GM11168 (cell line): ENCODE measurements at regions not wholly inside any gene's neighbourhood (a gene's known extent, or its start where the extent isn't known, plus 50 kb on each side); places are given as distances from the start of the nearest gene placed in this dataset.
"Not testable (repeated sequence)": the region's sequence is repeated elsewhere in the genome, so short reads cannot be mapped to it uniquely, and the experiment has no call there.

Experiments
- in situ Hi-C: fragments of 300-500 bp; cut with MboI; formaldehyde crosslinking; loops from one replicate; pipeline ENCODE4 v1.12.0; 2022; ENCODE audit warnings: low sequenced_read_pairs; ENCODE audit not compliant: unreplicated experiment

GRCh38 chr1:223016381-223016780 lies 126.7 kb downstream of the TLR5 start:
- in situ Hi-C loops, result no loop called here

- in situ Hi-C loops, result no loop called here
Observed at GRCh38 chr1:223016890-223017289, 126.2 kb downstream of the TLR5 start.

- in situ Hi-C loops, result no loop called here
Observed at GRCh38 chr1:223017291-223017690, 125.8 kb downstream of the TLR5 start.

- in situ Hi-C loops, result no loop called here
Observed at GRCh38 chr1:223018534-223018933, 124.5 kb downstream of the TLR5 start.

- in situ Hi-C loops, result no loop called here
Observed at GRCh38 chr1:223019256-223019655, 123.8 kb downstream of the TLR5 start.

GRCh38 chr1:223020770-223021169 lies 122.3 kb downstream of the TLR5 start:
- in situ Hi-C loops, result no loop called here

GRCh38 chr1:223022641-223023473 lies 120.2 kb downstream of the TLR5 start:
- in situ Hi-C loops, result no loop called here

- in situ Hi-C loops, result no loop called here
Observed at GRCh38 chr1:223023863-223024262, 119.2 kb downstream of the TLR5 start.

GRCh38 chr1:223024486-223024885 lies 118.6 kb downstream of the TLR5 start:
- in situ Hi-C loops, result not testable (repeated sequence)

- in situ Hi-C loops, result not testable (repeated sequence)
Observed at GRCh38 chr1:223025190-223025734, 117.8 kb downstream of the TLR5 start.

- in situ Hi-C loops, result not testable (repeated sequence)
Observed at GRCh38 chr1:223026639-223027038, 116.4 kb downstream of the TLR5 start.

GRCh38 chr1:223029985-223030769 lies 112.9 kb downstream of the TLR5 start:
- in situ Hi-C loops, result no loop called here

- in situ Hi-C loops, result no loop called here
Observed at GRCh38 chr1:223030871-223031400, 112.1 kb downstream of the TLR5 start.

GRCh38 chr1:223031733-223032601 lies 111.1 kb downstream of the TLR5 start:
- in situ Hi-C loops, result no loop called here

GRCh38 chr1:223033658-223034057 lies 109.4 kb downstream of the TLR5 start:
- in situ Hi-C loops, result no loop called here

GRCh38 chr1:223034270-223034798 lies 108.7 kb downstream of the TLR5 start:
- in situ Hi-C loops, result no loop called here

- in situ Hi-C loops, result no loop called here
Observed at GRCh38 chr1:223035724-223036478, 107.1 kb downstream of the TLR5 start.

GRCh38 chr1:223036479-223036845 lies 106.6 kb downstream of the TLR5 start:
- in situ Hi-C loops, result no loop called here

GRCh38 chr1:223037845-223038244 lies 105.2 kb downstream of the TLR5 start:
- in situ Hi-C loops, result no loop called here
